Activated CD4-positive, alpha-beta memory T cell treated with anti-CD3 and anti-CD28 coated beads for 36 hours (primary cell): ENCODE measurements at regions not wholly inside any gene's neighbourhood (a gene's known extent, or its start where the extent isn't known, plus 50 kb on each side); places are given as distances from the start of the nearest gene placed in this dataset.

Source experiments
- CTCF ChIA-PET: fragments of 350-600 bp; sonication (Branson Sonifier 250); formaldehyde crosslinking; loops from one replicate; lab custom pipeline; 2021; ENCODE audit warnings: antibody characterized with exemption, inconsistent platforms; lab: Charles Lee
- POLR2A ChIA-PET: fragments of 350-600 bp; sonication (Branson Sonifier 250); formaldehyde crosslinking; loops from one replicate; lab custom pipeline; 2021; ENCODE audit warnings: antibody characterized with exemption; lab: Charles Lee
- DNase-seq: peaks from one replicate; pipeline ENCODE4 v3.0.0-alpha.2; 2020
- H3K27ac Mint-ChIP-seq: one replicate; pipeline ENCODE4 v1.8.0; 2021; ENCODE audit warnings: mixed read lengths
- H3K27me3 Mint-ChIP-seq: one replicate; pipeline ENCODE4 v1.8.0; 2021; ENCODE audit warnings: mixed read lengths
- H3K36me3 Mint-ChIP-seq: one replicate; pipeline ENCODE4 v1.8.0; 2021; ENCODE audit warnings: mixed read lengths
- H3K4me1 Mint-ChIP-seq: one replicate; pipeline ENCODE4 v1.8.0; 2021; ENCODE audit warnings: low read depth, mixed read lengths
- H3K4me3 Mint-ChIP-seq: one replicate; pipeline ENCODE4 v1.8.0; 2021; ENCODE audit warnings: mild to moderate bottlenecking, mixed read lengths
- H3K9me3 Mint-ChIP-seq: one replicate; pipeline ENCODE4 v1.8.0; 2021; ENCODE audit warnings: mixed read lengths
- intact Hi-C: fragments of 100-400 bp; cut with micrococcal nuclease; formaldehyde crosslinking; loops from one replicate; pipeline ENCODE4 v1.15.1; 2023

GRCh38 chr1:193754151-193754550, 567.7 kb upstream of the B3GALT2 start:
- POLR2A ChIA-PET: no interaction called here
- peaks cover 6% of the 10 kb centered on the region for H3K9me3 Mint-ChIP-seq
- no peak for DNase-seq
- intact Hi-C loops: no loop called here
- CTCF ChIA-PET: no interaction called here
- peaks cover 2% of the 10 kb centered on the region for H3K36me3 Mint-ChIP-seq
- no peaks in the 10 kb centered on the region for H3K27me3 Mint-ChIP-seq
- H3K27ac Mint-ChIP-seq: no peak overlapping the region
- peaks cover 3% of the 10 kb centered on the region for H3K4me1 Mint-ChIP-seq
- no peak overlapping the region for H3K4me3 Mint-ChIP-seq

DNA sequence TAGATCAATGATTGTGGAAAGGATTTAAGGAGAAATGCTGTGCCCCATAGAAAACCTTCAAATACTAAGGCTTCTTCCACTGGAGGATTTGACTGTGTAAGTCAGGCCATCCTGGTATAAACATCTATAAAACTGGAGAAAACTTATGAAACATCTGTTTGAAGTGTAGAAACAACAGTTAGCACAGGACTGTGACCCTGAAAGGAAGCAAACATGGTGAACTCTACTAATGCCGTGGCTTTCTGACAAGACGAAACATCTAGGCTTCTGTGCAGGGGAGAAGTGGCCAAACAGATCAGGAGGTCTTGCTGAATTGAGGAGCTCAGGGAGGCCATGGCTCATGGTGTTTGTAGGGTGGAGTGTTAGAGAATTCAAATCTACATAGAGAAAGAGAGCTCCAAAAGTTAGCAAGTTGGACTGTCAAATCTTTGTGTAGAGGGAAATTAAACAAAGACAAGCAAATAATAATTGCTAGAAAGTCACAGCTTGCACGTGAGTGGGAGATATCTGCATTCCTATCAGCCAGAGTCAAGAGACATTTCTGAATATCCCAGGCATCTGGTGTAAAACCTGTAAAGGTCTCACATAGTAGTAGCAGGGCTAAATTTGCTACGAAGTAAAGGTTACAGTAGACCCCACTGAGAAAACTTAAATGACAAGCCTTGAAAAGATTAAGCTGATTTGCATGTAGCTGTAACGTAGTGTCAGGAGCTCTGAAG, 566.8 kb upstream of the B3GALT2 start:
- Mint-ChIP-seq H3K4me3 (no peak overlapping the region), H3K27ac (no peak overlapping the region), H3K4me1 (peaks cover 3% of the 10 kb centered on the region), H3K9me3 (peaks cover 6% of the 10 kb centered on the region), H3K36me3 (peaks cover 2% of the 10 kb centered on the region), H3K27me3 (no peaks in the 10 kb centered on the region)
- DNase-seq: no peak
- intact Hi-C loops: no loop called here
- CTCF ChIA-PET: no interaction called here
- POLR2A ChIA-PET: no interaction called here

GRCh38 chr1:193749868-193750267, 563.5 kb upstream of the B3GALT2 start:
- POLR2A ChIA-PET: no interaction called here
- H3K36me3 Mint-ChIP-seq: no peaks in the 10 kb centered on the region
- H3K9me3 Mint-ChIP-seq: no peaks in the 10 kb centered on the region
- peaks cover under 1% of the 10 kb centered on the region for H3K4me1 Mint-ChIP-seq
- CTCF ChIA-PET: no interaction called here
- intact Hi-C loops: no loop called here
- no peak overlapping the region for H3K4me3 Mint-ChIP-seq
- DNase-seq: no peak
- H3K27ac Mint-ChIP-seq: no peak overlapping the region
- H3K27me3 Mint-ChIP-seq: no peaks in the 10 kb centered on the region

- Mint-ChIP-seq H3K9me3 (no peaks in the 10 kb centered on the region), H3K27me3 (no peaks in the 10 kb centered on the region), H3K4me3 (no peak overlapping the region), H3K4me1 (no peaks in the 10 kb centered on the region), H3K27ac (no peak overlapping the region), H3K36me3 (no peaks in the 10 kb centered on the region)
- intact Hi-C loops: no loop called here
- CTCF ChIA-PET: no interaction called here
- POLR2A ChIA-PET: no interaction called here
- no peak for DNase-seq
Measured at GRCh38 chr1:193747579-193747978, 561.2 kb upstream of the B3GALT2 start.

DNA sequence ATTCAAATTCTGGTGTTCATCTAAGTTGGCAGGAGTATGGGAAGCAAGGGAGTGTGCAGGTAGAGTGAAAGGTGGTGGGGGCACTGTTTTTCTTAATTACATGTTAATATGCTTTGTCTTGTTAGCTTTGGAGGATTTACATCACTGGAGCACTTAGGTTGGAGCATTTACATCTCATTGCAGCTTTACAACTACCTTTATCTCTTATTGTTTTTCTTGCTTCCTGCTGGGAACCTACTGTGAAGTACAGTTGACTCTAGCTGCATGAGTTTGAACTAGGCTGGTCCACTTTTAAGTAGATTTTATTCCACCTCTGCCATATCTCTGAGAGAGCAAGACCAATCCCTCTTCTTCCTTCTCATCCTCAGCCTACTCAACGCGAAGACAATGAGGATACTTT, 554.8 kb upstream of the B3GALT2 start:
- no peaks in the 10 kb centered on the region for H3K9me3 Mint-ChIP-seq
- POLR2A ChIA-PET: no interaction called here
- intact Hi-C loops: no loop called here
- no peak overlapping the region for H3K4me3 Mint-ChIP-seq
- CTCF ChIA-PET: no interaction called here
- H3K36me3 Mint-ChIP-seq: no peaks in the 10 kb centered on the region
- no peaks in the 10 kb centered on the region for H3K27me3 Mint-ChIP-seq
- DNase-seq: no peak
- no peak overlapping the region for H3K27ac Mint-ChIP-seq
- no peaks in the 10 kb centered on the region for H3K4me1 Mint-ChIP-seq

DNA sequence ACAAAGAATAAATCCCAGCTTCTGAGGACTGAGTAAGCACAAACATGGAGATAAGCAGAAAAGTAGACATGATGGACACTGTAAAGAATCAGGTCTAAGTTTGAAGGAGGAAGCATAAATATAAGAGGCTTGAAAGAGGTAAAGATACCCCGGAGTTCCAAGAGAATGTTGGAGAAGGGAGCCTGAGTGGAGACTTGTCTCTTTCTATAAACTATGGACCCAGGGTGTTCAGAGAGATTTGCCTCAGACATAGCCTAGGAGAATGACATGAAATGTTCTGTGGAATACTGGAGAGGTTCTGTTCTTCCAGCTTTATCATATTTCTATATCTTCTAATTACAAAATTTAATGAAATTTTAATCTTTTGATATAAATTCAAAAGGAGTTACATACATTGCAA, 554.3 kb upstream of the B3GALT2 start:
- no peaks in the 10 kb centered on the region for H3K36me3 Mint-ChIP-seq
- H3K27ac Mint-ChIP-seq: no peak overlapping the region
- H3K27me3 Mint-ChIP-seq: no peaks in the 10 kb centered on the region
- H3K4me1 Mint-ChIP-seq: no peaks in the 10 kb centered on the region
- CTCF ChIA-PET: no interaction called here
- intact Hi-C loops: no loop called here
- POLR2A ChIA-PET: no interaction called here
- no peak overlapping the region for H3K4me3 Mint-ChIP-seq
- no peak for DNase-seq
- H3K9me3 Mint-ChIP-seq: no peaks in the 10 kb centered on the region

- no peak for DNase-seq
- no peak overlapping the region for H3K27ac Mint-ChIP-seq
- CTCF ChIA-PET: interaction anchor here (0.6 kb wide), 1 partner anchor 25 kb away, joined by 3 read pairs; no protein-coding TSS in a partner anchor
- intact Hi-C loops: no loop called here
- H3K36me3 Mint-ChIP-seq: no peaks in the 10 kb centered on the region
- no peaks in the 10 kb centered on the region for H3K9me3 Mint-ChIP-seq
- H3K4me3 Mint-ChIP-seq: no peak overlapping the region
- POLR2A ChIA-PET: no interaction called here
- H3K27me3 Mint-ChIP-seq: no peaks in the 10 kb centered on the region
- H3K4me1 Mint-ChIP-seq: no peaks in the 10 kb centered on the region
Measured at GRCh38 chr1:193736507-193736906, 550.1 kb upstream of the B3GALT2 start.

GRCh38 chr1:193733674-193734073, 547.3 kb upstream of the B3GALT2 start:
- CTCF ChIA-PET: no interaction called here
- intact Hi-C loops: no loop called here
- no peak for DNase-seq
- Mint-ChIP-seq H3K36me3 (no peaks in the 10 kb centered on the region), H3K4me3 (no peak overlapping the region), H3K9me3 (no peaks in the 10 kb centered on the region), H3K27ac (no peak overlapping the region), H3K4me1 (no peaks in the 10 kb centered on the region), H3K27me3 (no peaks in the 10 kb centered on the region)
- POLR2A ChIA-PET: no interaction called here

GRCh38 chr1:193730017-193730416, 543.6 kb upstream of the B3GALT2 start:
- POLR2A ChIA-PET: no interaction called here
- CTCF ChIA-PET: no interaction called here

DNA sequence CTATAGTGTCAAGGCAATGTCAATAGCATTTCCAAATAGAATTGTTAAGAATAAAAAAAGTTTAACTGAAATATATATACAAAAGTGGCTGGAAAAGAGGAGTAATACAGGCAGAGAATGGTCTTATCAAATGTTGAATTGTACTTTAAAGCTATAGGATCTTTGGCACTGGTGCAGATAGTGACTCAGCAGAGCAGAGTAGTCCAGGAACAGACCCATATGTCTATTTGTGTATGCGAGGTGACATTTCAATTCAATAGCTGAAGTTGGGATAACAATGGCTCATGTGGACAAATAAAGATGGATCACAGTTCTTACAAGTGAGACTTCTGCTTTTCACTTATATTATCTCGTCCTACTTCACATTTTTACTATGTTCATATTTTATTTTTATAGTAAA, 543.0 kb upstream of the B3GALT2 start:
- Mint-ChIP-seq H3K4me3 (no peak overlapping the region), H3K4me1 (peaks cover 4% of the 10 kb centered on the region), H3K27ac (no peak overlapping the region), H3K36me3 (no peaks in the 10 kb centered on the region), H3K9me3 (no peaks in the 10 kb centered on the region), H3K27me3 (no peaks in the 10 kb centered on the region)
- no peak for DNase-seq
- intact Hi-C loops: no loop called here
- ChIA-PET POLR2A (no interaction called here), CTCF (no interaction called here)

More at GRCh38 chr1:193730017-193730416, 543.6 kb upstream of the B3GALT2 start:
- Mint-ChIP-seq H3K36me3 (no peaks in the 10 kb centered on the region), H3K27ac (no peak overlapping the region), H3K4me1 (peaks cover 4% of the 10 kb centered on the region), H3K9me3 (no peaks in the 10 kb centered on the region), H3K27me3 (no peaks in the 10 kb centered on the region), H3K4me3 (no peak overlapping the region)
- no peak for DNase-seq
- intact Hi-C loops: no loop called here

DNA sequence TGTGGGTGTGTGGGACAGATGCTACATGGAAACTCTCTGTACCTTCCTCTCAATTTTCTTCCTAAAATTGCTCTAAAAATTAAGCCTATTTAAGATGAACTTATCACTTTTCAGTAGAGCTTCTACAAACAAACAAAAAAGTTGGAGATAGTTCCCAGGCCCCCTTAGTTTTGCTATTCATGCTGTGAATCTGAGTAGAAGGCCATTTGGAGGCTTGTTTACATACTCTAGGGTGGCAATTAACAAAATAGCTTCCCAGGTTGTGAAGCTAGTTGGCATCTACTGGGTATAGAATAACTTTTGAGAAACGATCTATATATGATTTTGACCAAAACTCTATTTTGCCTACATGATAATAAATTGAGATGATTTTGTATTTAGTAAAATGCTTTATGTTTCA, 541.4 kb upstream of the B3GALT2 start:
- POLR2A ChIA-PET: no interaction called here
- CTCF ChIA-PET: no interaction called here
- H3K27ac Mint-ChIP-seq: no peak overlapping the region
- H3K4me1 Mint-ChIP-seq: peaks cover 4% of the 10 kb centered on the region
- H3K4me3 Mint-ChIP-seq: no peak overlapping the region
- intact Hi-C loops: no loop called here
- no peaks in the 10 kb centered on the region for H3K27me3 Mint-ChIP-seq
- DNase-seq: no peak
- no peaks in the 10 kb centered on the region for H3K36me3 Mint-ChIP-seq
- H3K9me3 Mint-ChIP-seq: no peaks in the 10 kb centered on the region

DNA sequence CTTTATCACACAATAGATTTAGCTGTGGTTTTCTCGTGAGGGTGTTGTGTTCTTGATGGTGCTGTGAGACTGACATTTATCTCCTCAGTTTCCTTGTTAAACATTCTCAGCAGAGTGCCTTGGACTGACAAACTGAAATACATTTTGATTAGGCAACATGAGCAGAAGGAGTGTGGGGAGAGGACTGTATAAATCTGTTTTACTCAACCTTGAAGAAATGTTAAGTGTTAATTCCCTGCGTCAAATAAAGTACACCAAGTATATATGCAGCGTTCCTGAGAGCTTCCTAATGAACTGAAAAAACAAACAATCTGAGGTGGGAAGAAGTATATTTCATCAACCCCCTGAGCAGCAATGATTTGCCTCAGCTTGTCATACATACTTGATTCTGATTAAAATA, 540.3 kb upstream of the B3GALT2 start:
- Mint-ChIP-seq H3K27ac (no peak overlapping the region), H3K9me3 (no peaks in the 10 kb centered on the region), H3K4me1 (peaks cover 4% of the 10 kb centered on the region), H3K4me3 (no peak overlapping the region), H3K36me3 (no peaks in the 10 kb centered on the region), H3K27me3 (no peaks in the 10 kb centered on the region)
- ChIA-PET POLR2A (no interaction called here), CTCF (no interaction called here)
- no peak for DNase-seq
- intact Hi-C loops: no loop called here

DNA sequence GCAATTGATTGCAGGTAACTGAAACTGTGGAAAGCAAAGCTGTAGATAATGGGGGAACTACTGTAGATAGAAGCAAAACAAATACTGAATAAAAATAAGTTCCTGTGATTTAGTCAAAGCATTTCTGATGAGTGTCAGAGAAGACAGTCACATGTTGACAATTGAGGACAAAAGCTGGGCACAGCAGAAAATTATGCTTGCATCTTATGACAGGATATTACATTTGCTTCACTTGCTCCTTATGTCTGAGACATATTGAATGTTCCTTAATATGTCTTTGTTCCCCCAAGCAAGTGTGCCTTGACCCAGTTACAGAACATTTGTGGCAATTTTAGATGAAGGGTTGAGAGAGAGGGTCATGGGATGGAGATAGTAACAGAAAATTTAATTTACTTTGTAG, 526.0 kb upstream of the B3GALT2 start:
- peaks cover 9% of the 10 kb centered on the region for H3K4me1 Mint-ChIP-seq
- peaks cover 4% of the 10 kb centered on the region for H3K9me3 Mint-ChIP-seq
- POLR2A ChIA-PET: no interaction called here
- DNase-seq: no peak
- H3K4me3 Mint-ChIP-seq: no peak overlapping the region
- intact Hi-C loops: no loop called here
- CTCF ChIA-PET: no interaction called here
- no peaks in the 10 kb centered on the region for H3K27me3 Mint-ChIP-seq
- H3K36me3 Mint-ChIP-seq: peaks cover 4% of the 10 kb centered on the region
- H3K27ac Mint-ChIP-seq: no peak overlapping the region
